ENCODE measurements at regions not wholly inside any gene's neighbourhood (a gene's known extent, or its start where the extent isn't known, plus 50 kb on each side); places are given as distances from the start of the nearest gene placed in this dataset.
A peak's percentile ranks its signal among the peaks of the same experiment; 100 is the strongest.

GRCh38 chr3:152959307-152959706, 124.4 kb downstream of the P2RY1 start:
- no peak overlapping the region for H3K4me3 ChIP-seq (ENCODE audit: low read length)
- H3K4me2 ChIP-seq (ENCODE audit: low read length), result no peak overlapping the region
- H3K4me1 ChIP-seq (ENCODE audit: control insufficient read depth, insufficient read depth, low read length), result peaks cover 7% of the 10 kb centered on the region
- no peak overlapping the region for H3K9ac ChIP-seq (ENCODE audit: low read depth, low read length)
- no peaks in the 10 kb centered on the region for H3K9me3 ChIP-seq (replicated peaks; ENCODE audit: low read length)
- H3K27me3 ChIP-seq (ENCODE audit: control insufficient read depth, insufficient read depth, low read length), result no peaks in the 10 kb centered on the region
- no peaks in the 10 kb centered on the region for H3K36me3 ChIP-seq (ENCODE audit: insufficient read depth, low read length)

- H3K4me2 ChIP-seq (ENCODE audit: low read length), result no peak overlapping the region
- H3K9me3 ChIP-seq (replicated peaks; ENCODE audit: low read length), result no peaks in the 10 kb centered on the region
- no peak overlapping the region for H3K4me3 ChIP-seq (ENCODE audit: low read length)
Measured at GRCh38 chr3:152960684-152961083, 125.8 kb downstream of the P2RY1 start.

GRCh38 chr3:152961323-152961722, 126.4 kb downstream of the P2RY1 start:
- Histone ChIP-seq H3K9me3 (replicated peaks; ENCODE audit: low read length) (no peaks in the 10 kb centered on the region), H3K9ac (ENCODE audit: low read depth, low read length) (no peak overlapping the region), H3K4me1 (ENCODE audit: control insufficient read depth, insufficient read depth, low read length) (peaks cover 7% of the 10 kb centered on the region), H3K4me3 (ENCODE audit: low read length) (no peak overlapping the region), H3K36me3 (ENCODE audit: insufficient read depth, low read length) (no peaks in the 10 kb centered on the region), H3K4me2 (ENCODE audit: low read length) (no peak overlapping the region), H3K27me3 (ENCODE audit: control insufficient read depth, insufficient read depth, low read length) (no peaks in the 10 kb centered on the region)

More at GRCh38 chr3:152960684-152961083, 125.8 kb downstream of the P2RY1 start:
- H3K9ac ChIP-seq (ENCODE audit: low read depth, low read length), result no peak overlapping the region
- peaks cover 7% of the 10 kb centered on the region for H3K4me1 ChIP-seq (ENCODE audit: control insufficient read depth, insufficient read depth, low read length)
- no peaks in the 10 kb centered on the region for H3K27me3 ChIP-seq (ENCODE audit: control insufficient read depth, insufficient read depth, low read length)
- no peaks in the 10 kb centered on the region for H3K36me3 ChIP-seq (ENCODE audit: insufficient read depth, low read length)

GRCh38 chr3:152964911-152965609, 130.1 kb downstream of the P2RY1 start:
- Histone ChIP-seq H3K4me3 (ENCODE audit: low read length) (no peak overlapping the region), H3K27me3 (ENCODE audit: control insufficient read depth, insufficient read depth, low read length) (no peaks in the 10 kb centered on the region), H3K9ac (ENCODE audit: low read depth, low read length) (no peak overlapping the region), H3K4me2 (ENCODE audit: low read length) (no peak overlapping the region), H3K4me1 (ENCODE audit: control insufficient read depth, insufficient read depth, low read length) (peaks cover 25% of the 10 kb centered on the region), H3K36me3 (ENCODE audit: insufficient read depth, low read length) (no peaks in the 10 kb centered on the region), H3K9me3 (replicated peaks; ENCODE audit: low read length) (no peaks in the 10 kb centered on the region)

GRCh38 chr3:152968388-152969024, 133.6 kb downstream of the P2RY1 start:
- Histone ChIP-seq H3K4me2 (ENCODE audit: low read length) (peak overlapping the region; percentile 21), H3K4me1 (ENCODE audit: control insufficient read depth, insufficient read depth, low read length) (peaks cover 25% of the 10 kb centered on the region)

GRCh38 chr3:152969557-152970300, 134.8 kb downstream of the P2RY1 start:
- Histone ChIP-seq H3K4me2 (ENCODE audit: low read length) (peak overlapping the region; percentile 48), H3K36me3 (ENCODE audit: insufficient read depth, low read length) (no peaks in the 10 kb centered on the region), H3K9ac (ENCODE audit: low read depth, low read length) (peak overlapping the region; percentile 18), H3K9me3 (replicated peaks; ENCODE audit: low read length) (no peaks in the 10 kb centered on the region), H3K27me3 (ENCODE audit: control insufficient read depth, insufficient read depth, low read length) (no peaks in the 10 kb centered on the region), H3K4me1 (ENCODE audit: control insufficient read depth, insufficient read depth, low read length) (peaks cover 25% of the 10 kb centered on the region), H3K4me3 (ENCODE audit: low read length) (peak overlapping the region; percentile 10)

More at GRCh38 chr3:152968388-152969024, 133.6 kb downstream of the P2RY1 start:
- H3K9me3 ChIP-seq (replicated peaks; ENCODE audit: low read length), result no peaks in the 10 kb centered on the region
- no peak overlapping the region for H3K9ac ChIP-seq (ENCODE audit: low read depth, low read length)
- H3K4me3 ChIP-seq (ENCODE audit: low read length), result no peak overlapping the region
- no peaks in the 10 kb centered on the region for H3K27me3 ChIP-seq (ENCODE audit: control insufficient read depth, insufficient read depth, low read length)
- H3K36me3 ChIP-seq (ENCODE audit: insufficient read depth, low read length), result no peaks in the 10 kb centered on the region

- H3K27me3 ChIP-seq (ENCODE audit: control insufficient read depth, insufficient read depth, low read length), result no peaks in the 10 kb centered on the region
Measured at GRCh38 chr3:152970851-152971250, 135.9 kb downstream of the P2RY1 start.

GRCh38 chr3:152971880-152972279, 136.9 kb downstream of the P2RY1 start:
- Histone ChIP-seq H3K36me3 (ENCODE audit: insufficient read depth, low read length) (no peaks in the 10 kb centered on the region), H3K9ac (ENCODE audit: low read depth, low read length) (no peak overlapping the region), H3K27me3 (ENCODE audit: control insufficient read depth, insufficient read depth, low read length) (no peaks in the 10 kb centered on the region), H3K9me3 (replicated peaks; ENCODE audit: low read length) (no peaks in the 10 kb centered on the region), H3K4me2 (ENCODE audit: low read length) (no peak overlapping the region), H3K4me3 (ENCODE audit: low read length) (no peak overlapping the region), H3K4me1 (ENCODE audit: control insufficient read depth, insufficient read depth, low read length) (peaks cover 25% of the 10 kb centered on the region)

More at GRCh38 chr3:152970851-152971250, 135.9 kb downstream of the P2RY1 start:
- Histone ChIP-seq H3K4me1 (ENCODE audit: control insufficient read depth, insufficient read depth, low read length) (peaks cover 25% of the 10 kb centered on the region), H3K9me3 (replicated peaks; ENCODE audit: low read length) (no peaks in the 10 kb centered on the region), H3K9ac (ENCODE audit: low read depth, low read length) (no peak overlapping the region), H3K36me3 (ENCODE audit: insufficient read depth, low read length) (no peaks in the 10 kb centered on the region), H3K4me2 (ENCODE audit: low read length) (no peak overlapping the region), H3K4me3 (ENCODE audit: low read length) (no peak overlapping the region)

- Histone ChIP-seq H3K4me3 (ENCODE audit: low read length) (no peak overlapping the region), H3K4me2 (ENCODE audit: low read length) (no peak overlapping the region), H3K4me1 (ENCODE audit: control insufficient read depth, insufficient read depth, low read length) (peaks cover 19% of the 10 kb centered on the region), H3K27me3 (ENCODE audit: control insufficient read depth, insufficient read depth, low read length) (no peaks in the 10 kb centered on the region), H3K9me3 (replicated peaks; ENCODE audit: low read length) (no peaks in the 10 kb centered on the region), H3K36me3 (ENCODE audit: insufficient read depth, low read length) (no peaks in the 10 kb centered on the region), H3K9ac (ENCODE audit: low read depth, low read length) (no peak overlapping the region)
Measured at GRCh38 chr3:152973575-152973974, 138.6 kb downstream of the P2RY1 start.

GRCh38 chr3:152976239-152976638, 141.3 kb downstream of the P2RY1 start:
- H3K9me3 ChIP-seq (replicated peaks; ENCODE audit: low read length), result no peaks in the 10 kb centered on the region
- no peak overlapping the region for H3K9ac ChIP-seq (ENCODE audit: low read depth, low read length)
- no peaks in the 10 kb centered on the region for H3K4me1 ChIP-seq (ENCODE audit: control insufficient read depth, insufficient read depth, low read length)
- H3K27me3 ChIP-seq (ENCODE audit: control insufficient read depth, insufficient read depth, low read length), result no peaks in the 10 kb centered on the region
- no peak overlapping the region for H3K4me2 ChIP-seq (ENCODE audit: low read length)
- H3K4me3 ChIP-seq (ENCODE audit: low read length), result no peak overlapping the region
- no peaks in the 10 kb centered on the region for H3K36me3 ChIP-seq (ENCODE audit: insufficient read depth, low read length)

GRCh38 chr3:152977366-152977765, 142.4 kb downstream of the P2RY1 start:
- no peaks in the 10 kb centered on the region for H3K9me3 ChIP-seq (replicated peaks; ENCODE audit: low read length)
- no peaks in the 10 kb centered on the region for H3K4me1 ChIP-seq (ENCODE audit: control insufficient read depth, insufficient read depth, low read length)
- H3K9ac ChIP-seq (ENCODE audit: low read depth, low read length), result no peak overlapping the region

More at GRCh38 chr3:152977366-152977765, 142.4 kb downstream of the P2RY1 start:
- Histone ChIP-seq H3K36me3 (ENCODE audit: insufficient read depth, low read length) (no peaks in the 10 kb centered on the region), H3K4me3 (ENCODE audit: low read length) (no peak overlapping the region), H3K27me3 (ENCODE audit: control insufficient read depth, insufficient read depth, low read length) (no peaks in the 10 kb centered on the region), H3K4me2 (ENCODE audit: low read length) (no peak overlapping the region)

Measured in skeletal muscle satellite cell (primary cell).